GM12878 (cell line): ENCODE measurements at regions not wholly inside any gene's neighbourhood (a gene's known extent, or its start where the extent isn't known, plus 50 kb on each side); places are given as distances from the start of the nearest gene placed in this dataset.

ENCODE experiments used
- ATAC-seq: fragments of 200-7000 bp; cut with Tn5 transposase; 3 replicates; pipeline ENCODE4 v1.9.1; 2020; ENCODE audit warnings: mild to moderate bottlenecking, moderate library complexity
- BruUV-seq: library from RNA; stranded (reverse); fragments of 400-500 nt; replicated peaks from 2 replicates; lab custom pipeline; 2021; lab: Mats Ljungman, UMichigan
- CTCF ChIA-PET: fragments of 300-600 bp; sonication (Branson Sonifier 250); formaldehyde crosslinking; extraction: SDS; loops from one replicate; lab custom pipeline; 2021; ENCODE audit warnings: inconsistent platforms; lab: Yijun Ruan, JAX
- POLR2A ChIA-PET: fragments of 350-600 bp; formaldehyde crosslinking; extraction: SDS; loops from one replicate; lab custom pipeline; 2021; ENCODE audit warnings: inconsistent platforms; lab: Charles Lee
- RAD21 ChIA-PET: fragments of 300-600 bp; sonication (Branson Sonifier 250); formaldehyde crosslinking; loops from one replicate; lab custom pipeline; 2023; ENCODE audit warnings: antibody characterized with exemption; ENCODE audit not compliant: unreplicated experiment; lab: Charles Lee
- SMC1A ChIA-PET: fragments of 300-600 bp; sonication (Branson Sonifier 250); formaldehyde crosslinking; loops from one replicate; lab custom pipeline; 2023; ENCODE audit not compliant: unreplicated experiment, uncharacterized antibody; lab: Charles Lee
- DNase-seq: peaks from one replicate; pipeline ENCODE4 v3.0.0-alpha.2; 2011; ENCODE audit warnings: low read depth, low spot score
- FAIRE-seq: peaks from 3 replicates; lab custom pipeline; 2011; peaks lifted over from hg19 to GRCh38; lab: Jason Lieb, UNC
- H2AFZ ChIP-seq: 2 replicates; pipeline ENCODE4 v1.6.0; 2011; ENCODE audit warnings: low read depth, low read length, control low read depth; ENCODE audit not compliant: control insufficient read depth
- H3K27ac ChIP-seq: 2 replicates; pipeline ENCODE4 v1.5.1; 2011; ENCODE audit warnings: control low read depth; ENCODE audit not compliant: control insufficient read depth, insufficient read depth
- H3K27me3 ChIP-seq, 2 experiments: replicated peaks in 1 of 2; 2 replicates each; pipeline versions ENCODE4 v1.6.0 to v1.6.1; 2011; ENCODE audit warnings: low read length in 1 of 2; ENCODE audit not compliant: control insufficient read depth in 2 of 2, insufficient read depth in 2 of 2
- H3K36me3 ChIP-seq, 2 experiments: 2 replicates each; pipeline ENCODE4 v1.5.1; 2011; ENCODE audit warnings: low read length in 1 of 2; ENCODE audit not compliant: control insufficient read depth in 2 of 2, insufficient read depth in 2 of 2
- H3K4me1 ChIP-seq: 2 replicates; pipeline ENCODE4 v1.6.1; 2011; ENCODE audit warnings: mild to moderate bottlenecking, low read length, moderate library complexity, mixed read lengths; ENCODE audit not compliant: control insufficient read depth, insufficient read depth
- H3K4me2 ChIP-seq: 2 replicates; pipeline ENCODE4 v1.6.0; 2011; ENCODE audit warnings: control low read depth; ENCODE audit not compliant: control insufficient read depth, insufficient read depth
- H3K4me3 ChIP-seq: fragments of 200-600 bp; sonication (generic); 2 replicates; pipeline ENCODE4 v1.5.1; 2016
- H3K79me2 ChIP-seq: 2 replicates; pipeline ENCODE4 v1.6.0; 2011; ENCODE audit warnings: low read length; ENCODE audit not compliant: control insufficient read depth, insufficient read depth
- H3K9ac ChIP-seq: 2 replicates; pipeline ENCODE4 v1.8.0; 2011; ENCODE audit warnings: low read length, control low read depth, mixed read lengths; ENCODE audit not compliant: control insufficient read depth, insufficient read depth
- H3K9me3 ChIP-seq: replicated peaks from 3 replicates; pipeline ENCODE4 v1.5.1; 2011; ENCODE audit warnings: mild to moderate bottlenecking, low read length; ENCODE audit not compliant: control insufficient read depth, insufficient read depth
- H4K20me1 ChIP-seq: 2 replicates; pipeline ENCODE4 v1.6.0; 2011; ENCODE audit not compliant: control insufficient read depth, insufficient read depth
- BRCA1 ChIP-seq: IDR thresholded peaks from 2 replicates; pipeline ENCODE4 v1.6.1; 2011; ENCODE audit warnings: low read depth, low read length, improper control_type of control experiment
- FOXK2 ChIP-seq: fragments of 450-650 bp; IDR thresholded peaks from 2 replicates; pipeline ENCODE4 v1.6.1; 2017; ENCODE audit warnings: mild to moderate bottlenecking, moderate library complexity
- GATAD2B ChIP-seq: fragments of 450-650 bp; conservative IDR thresholded peaks from 2 replicates; pipeline ENCODE4 v1.6.1; 2017; ENCODE audit warnings: low read depth, mild to moderate bottlenecking, moderate library complexity
- HDAC2 ChIP-seq: fragments of 200-600 bp; sonication (generic); IDR thresholded peaks from 2 replicates; pipeline ENCODE4 v1.6.1; 2017
- IKZF1 ChIP-seq: fragments of 450-650 bp; conservative IDR thresholded peaks from 2 replicates; pipeline ENCODE4 v1.6.1; 2017; ENCODE audit warnings: antibody characterized with exemption, mild to moderate bottlenecking
- JUND ChIP-seq: IDR thresholded peaks from 2 replicates; pipeline ENCODE4 v1.6.1; 2012; ENCODE audit warnings: low read depth, mild to moderate bottlenecking, low read length, improper control_type of control experiment, moderate library complexity
- MTA2 ChIP-seq: fragments of 450-650 bp; IDR thresholded peaks from 2 replicates; pipeline ENCODE4 v1.6.1; 2016; ENCODE audit warnings: low read depth, mild to moderate bottlenecking, moderate library complexity
- NR2F1 ChIP-seq: fragments of 450-650 bp; conservative IDR thresholded peaks from 2 replicates; pipeline ENCODE4 v1.6.1; 2017; ENCODE audit warnings: mild to moderate bottlenecking
- POLR2AphosphoS2 ChIP-seq: IDR thresholded peaks from 2 replicates; pipeline ENCODE4 v1.6.1; 2011; ENCODE audit warnings: low read depth, mild to moderate bottlenecking, low read length, improper control_type of control experiment, moderate library complexity
- POU2F2 ChIP-seq: IDR thresholded peaks from 3 replicates; pipeline ENCODE4 v1.6.1; 2011; ENCODE audit warnings: low read depth, mild to moderate bottlenecking, low read length, borderline replicate concordance
- SRF ChIP-seq, 2 experiments: IDR thresholded peaks; 2 replicates each; pipeline ENCODE4 v1.6.1; 2011; ENCODE audit warnings: low read depth in 2 of 2, low read length in 2 of 2, mild to moderate bottlenecking in 1 of 2, moderate library complexity in 1 of 2
- ZNF274 ChIP-seq: IDR thresholded peaks from one replicate; pipeline ENCODE4 v1.8.0; 2011; ENCODE audit not compliant: insufficient read length, insufficient read depth
- WGBS: methylation state at CpG from one replicate; pipeline ENCODE4 v1.1.6; 2016; ENCODE audit warnings: low lambda C conversion rate; ENCODE audit not compliant: insufficient replicate concordance, insufficient coverage; ENCODE audit errors: missing lambda C conversion rate; 5-methylcytosine and 5-hydroxymethylcytosine counted together
- in situ Hi-C: fragments of 300-500 bp; cut with MboI; formaldehyde crosslinking; loops from 9 replicates; pipeline ENCODE4 v1.14.3; 2018; ENCODE audit warnings: mixed read lengths
- intact Hi-C: fragments of 100-400 bp; cut with micrococcal nuclease; formaldehyde crosslinking; loops from one replicate; pipeline ENCODE4 v1.14.2; 2022; ENCODE audit not compliant: unreplicated experiment
- TF ChIP-seq, protein P1 (sequence below): IDR thresholded peaks from 2 replicates; pipeline ENCODE4 v1.6.1; 2011; ENCODE audit warnings: borderline replicate concordance, low read depth, mild to moderate bottlenecking, moderate library complexity, low read length; ENCODE audit not compliant: insufficient read depth, poor library complexity, severe bottlenecking

DNA sequence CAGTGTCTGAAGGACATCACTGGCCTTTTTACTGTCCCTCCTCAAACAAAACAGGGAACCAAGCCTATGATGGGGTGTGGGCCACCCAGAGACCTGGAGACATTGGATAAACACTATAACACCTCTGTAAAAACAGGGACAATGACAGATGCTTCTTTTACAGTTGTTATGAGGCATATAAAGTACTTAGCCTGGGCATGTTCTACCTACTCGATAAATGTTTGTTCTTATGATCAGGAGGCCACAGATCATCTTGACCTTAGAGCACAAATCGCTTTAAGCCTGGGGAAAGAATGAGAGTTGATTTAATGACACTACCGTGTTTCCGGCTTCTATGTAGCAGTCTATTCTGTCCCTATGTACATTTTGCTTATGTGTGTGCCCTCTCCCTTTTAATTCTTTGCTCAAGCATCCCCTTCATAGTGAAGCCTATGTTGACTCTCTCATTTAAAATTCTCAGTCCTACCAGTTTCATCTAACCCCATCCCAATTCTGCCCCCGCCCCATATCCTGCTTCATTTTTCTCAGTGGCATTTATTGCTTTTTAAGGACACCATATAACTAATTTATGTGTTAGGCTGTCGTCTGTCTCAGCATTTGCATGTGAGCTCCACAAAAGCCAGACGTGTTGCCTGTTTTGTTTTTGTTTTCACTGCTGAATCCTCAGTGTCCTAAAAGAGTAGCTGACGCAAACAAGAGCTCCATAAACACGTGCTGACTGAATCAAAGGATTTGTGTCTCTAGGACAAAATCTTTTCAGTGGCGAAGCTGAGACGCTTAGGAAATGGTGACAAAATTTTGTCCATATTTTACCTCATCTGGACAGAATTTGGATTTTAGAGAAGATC, 182.3 kb upstream of the ST6GAL2 start:
- WGBS = 30% methylated on average over 11 of the region's 11 CpGs
- Histone ChIP-seq H3K27me3 (no peaks in the 10 kb centered on the region), H2AFZ (no peak overlapping the region), H3K79me2 (no peaks in the 10 kb centered on the region), H4K20me1 (no peaks in the 10 kb centered on the region), H3K4me2 (no peak overlapping the region), H3K4me1 (no peaks in the 10 kb centered on the region), H3K4me3 (no peak overlapping the region), H3K36me3 (no peaks in the 10 kb centered on the region), H3K9ac (no peak overlapping the region), H3K27ac (no peak overlapping the region)
- DNase-seq (no peak), FAIRE-seq (no peak), ATAC-seq (no peak)
- intact Hi-C loops (no loop called here), in situ Hi-C loops (no loop called here)
- SMC1A ChIA-PET = no interaction called here
- POLR2A ChIA-PET = no interaction called here
- RAD21 ChIA-PET = no interaction called here
- CTCF ChIA-PET = no interaction called here
- TF ChIP-seq, protein P1, sequence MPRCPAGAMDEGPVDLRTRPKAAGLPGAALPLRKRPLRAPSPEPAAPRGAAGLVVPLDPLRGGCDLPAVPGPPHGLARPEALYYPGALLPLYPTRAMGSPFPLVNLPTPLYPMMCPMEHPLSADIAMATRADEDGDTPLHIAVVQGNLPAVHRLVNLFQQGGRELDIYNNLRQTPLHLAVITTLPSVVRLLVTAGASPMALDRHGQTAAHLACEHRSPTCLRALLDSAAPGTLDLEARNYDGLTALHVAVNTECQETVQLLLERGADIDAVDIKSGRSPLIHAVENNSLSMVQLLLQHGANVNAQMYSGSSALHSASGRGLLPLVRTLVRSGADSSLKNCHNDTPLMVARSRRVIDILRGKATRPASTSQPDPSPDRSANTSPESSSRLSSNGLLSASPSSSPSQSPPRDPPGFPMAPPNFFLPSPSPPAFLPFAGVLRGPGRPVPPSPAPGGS = no peak
- TF ChIP-seq HDAC2 = no peak
- TF ChIP-seq, all 136 proteins: peak for 0
- no peaks in the 10 kb centered on the region for H3K9me3 ChIP-seq
- BruUV-seq = no TSS peak

GRCh38 chr2:107069890-107070289, 183.9 kb upstream of the ST6GAL2 start:
- BruUV-seq = no TSS peak
- FAIRE-seq = no peak
- TF ChIP-seq BRCA1 (no peak), JUND (no peak), NR2F1 (no peak), POU2F2 (no peak), IKZF1 (no peak), GATAD2B (no peak), FOXK2 (no peak), SRF (IDR thresholded peaks at IDR 0.05; ENCODE audit: low read depth in 2 of 2, low read length in 2 of 2) (no peak), POLR2AphosphoS2 (no peak), MTA2 (no peak), ZNF274 (no peak)
- TF ChIP-seq, all 136 proteins: peak for 0

More at GRCh38 chr2:107069890-107070289, 183.9 kb upstream of the ST6GAL2 start:
- no peak overlapping the region for H3K4me3 ChIP-seq
- H3K27me3 ChIP-seq = no peaks in the 10 kb centered on the region
- ATAC-seq (no peak), DNase-seq (no peak)
- no peaks in the 10 kb centered on the region for H3K36me3 ChIP-seq
- intact Hi-C loops = no loop called here
- in situ Hi-C loops = no loop called here
- H3K9ac ChIP-seq = no peak overlapping the region
- H3K4me2 ChIP-seq = no peak overlapping the region
- H4K20me1 ChIP-seq = no peaks in the 10 kb centered on the region
- no peaks in the 10 kb centered on the region for H3K4me1 ChIP-seq
- H3K9me3 ChIP-seq = no peaks in the 10 kb centered on the region
- H3K79me2 ChIP-seq = no peaks in the 10 kb centered on the region
- H2AFZ ChIP-seq = no peak overlapping the region
- 20% methylated on average over 2 of the region's 2 CpGs for WGBS
- ChIA-PET SMC1A (interaction anchor here (0.6 kb wide), 1 partner anchor 151 kb away, joined by 3 read pairs; no protein-coding TSS in a partner anchor), RAD21 (no interaction called here), CTCF (no interaction called here), POLR2A (no interaction called here)
- no peak overlapping the region for H3K27ac ChIP-seq
